ENCODE measurements at regions not wholly inside any gene's neighbourhood (a gene's known extent, or its start where the extent isn't known, plus 50 kb on each side); places are given as distances from the start of the nearest gene placed in this dataset.
"Not testable (repeated sequence)": the region's sequence is repeated elsewhere in the genome, so short reads cannot be mapped to it uniquely, and the experiment has no call there.

DNA sequence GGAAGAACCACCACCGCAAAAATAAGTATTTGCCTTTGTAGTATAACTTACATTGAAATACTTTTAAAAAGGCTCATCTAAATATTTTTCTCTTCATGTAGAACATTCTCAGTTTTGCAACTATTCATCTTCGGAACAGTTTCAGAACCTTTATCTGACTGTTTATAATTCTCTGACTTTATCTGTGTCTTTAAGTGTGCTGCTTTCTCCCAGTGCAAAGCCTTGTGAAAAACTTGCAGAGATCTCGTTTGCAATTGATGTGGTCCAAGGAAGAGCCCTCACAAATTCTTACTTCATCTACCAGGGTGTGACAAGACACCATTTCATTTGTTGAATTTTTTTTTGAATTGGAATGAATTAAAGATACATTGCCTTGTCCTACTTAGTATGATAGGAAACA is 186.4 kb downstream of the DKK1 start:
- Histone ChIP-seq H3K4me3 (no peak overlapping the region), H3K36me3 (no peaks in the 10 kb centered on the region), H3K9me3 (no peaks in the 10 kb centered on the region), H3K27me3 (no peaks in the 10 kb centered on the region), H3K27ac (no peak overlapping the region), H3K4me1 (no peaks in the 10 kb centered on the region)
- DNase-seq = no peak
- TF ChIP-seq CTCF (IDR thresholded peaks at IDR 0.05) (no peak), POLR2A (IDR thresholded peaks at IDR 0.05) (no peak)
- no peak for ATAC-seq
- WGBS (ENCODE audit: insufficient coverage, low coverage, low lambda C conversion rate, missing lambda C conversion rate) = 46% methylated on average over 3 of the region's 3 CpGs
- intact Hi-C loops (cut with DNase I) = no loop called here

DNA sequence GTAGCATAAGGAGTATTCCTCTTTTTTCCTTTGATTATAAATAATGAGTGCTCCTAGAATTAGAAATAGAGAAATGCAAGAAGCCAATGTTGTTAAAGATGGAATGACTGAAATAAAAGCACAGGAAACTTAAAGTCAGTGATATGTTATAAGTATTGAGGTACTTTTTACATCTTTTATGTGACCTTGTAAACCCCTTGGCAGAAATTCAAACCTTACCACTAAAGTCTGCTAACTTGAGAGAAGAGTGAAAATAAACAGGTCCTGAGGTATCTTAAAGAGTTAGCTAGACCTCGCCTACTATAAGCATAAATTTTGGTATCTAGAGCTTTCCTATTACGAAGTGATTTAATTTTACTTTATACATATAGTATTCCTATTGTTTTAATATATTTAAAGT is 188.2 kb downstream of the DKK1 start:
- DNase-seq = no peak
- WGBS (ENCODE audit: insufficient coverage, low coverage, low lambda C conversion rate, missing lambda C conversion rate) = 27% methylated on average over 2 of the region's 2 CpGs
- no peak for TF ChIP-seq CTCF (IDR thresholded peaks at IDR 0.05)
- no peak for TF ChIP-seq POLR2A (IDR thresholded peaks at IDR 0.05)
- ATAC-seq = no peak
- H3K4me3 ChIP-seq = no peak overlapping the region
- no peaks in the 10 kb centered on the region for H3K27me3 ChIP-seq
- no peaks in the 10 kb centered on the region for H3K4me1 ChIP-seq
- intact Hi-C loops (cut with DNase I) = no loop called here
- H3K9me3 ChIP-seq = no peaks in the 10 kb centered on the region
- H3K36me3 ChIP-seq = no peaks in the 10 kb centered on the region
- no peak overlapping the region for H3K27ac ChIP-seq

- intact Hi-C loops (cut with DNase I); DNase-seq; H3K4me1 ChIP-seq; ATAC-seq; H3K4me3 ChIP-seq; H3K36me3 ChIP-seq; H3K27me3 ChIP-seq; H3K27ac ChIP-seq; H3K9me3 ChIP-seq: not testable (repeated sequence)
- WGBS (ENCODE audit: insufficient coverage, low coverage, low lambda C conversion rate, missing lambda C conversion rate) = 74% methylated on average over 7 of the region's 7 CpGs
Observed at GRCh38 chr10:52505341-52505740, 191.3 kb downstream of the DKK1 start.

DNA sequence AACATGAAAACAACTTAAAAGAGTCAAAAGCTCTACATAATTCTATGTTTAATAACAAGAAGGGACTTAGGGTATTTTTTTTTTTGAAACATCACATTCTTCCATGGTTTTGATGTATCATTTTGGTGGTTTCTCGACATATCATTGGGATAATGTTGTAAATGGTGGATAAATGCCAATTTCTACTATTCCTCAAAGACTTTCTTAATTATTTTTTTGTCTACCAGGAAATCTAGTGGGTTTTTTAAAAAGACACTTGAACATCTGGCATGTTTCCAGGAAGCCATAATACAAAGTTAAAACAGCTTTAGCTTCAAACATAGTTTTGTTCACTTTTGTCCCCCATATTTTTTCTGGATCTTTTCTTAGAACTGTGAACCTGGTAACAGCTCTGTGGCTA is 200.4 kb downstream of the DKK1 start:
- Histone ChIP-seq H3K9me3 (no peaks in the 10 kb centered on the region), H3K4me3 (no peak overlapping the region), H3K4me1 (no peaks in the 10 kb centered on the region), H3K27me3 (no peaks in the 10 kb centered on the region), H3K27ac (no peak overlapping the region), H3K36me3 (no peaks in the 10 kb centered on the region)
- 44% methylated on average over 1 of the region's 1 CpG for WGBS (ENCODE audit: insufficient coverage, low coverage, low lambda C conversion rate, missing lambda C conversion rate)
- DNase-seq (no peak), ATAC-seq (no peak)
- TF ChIP-seq CTCF (IDR thresholded peaks at IDR 0.05) (no peak), POLR2A (IDR thresholded peaks at IDR 0.05) (no peak)
- intact Hi-C loops (cut with DNase I) = no loop called here

DNA sequence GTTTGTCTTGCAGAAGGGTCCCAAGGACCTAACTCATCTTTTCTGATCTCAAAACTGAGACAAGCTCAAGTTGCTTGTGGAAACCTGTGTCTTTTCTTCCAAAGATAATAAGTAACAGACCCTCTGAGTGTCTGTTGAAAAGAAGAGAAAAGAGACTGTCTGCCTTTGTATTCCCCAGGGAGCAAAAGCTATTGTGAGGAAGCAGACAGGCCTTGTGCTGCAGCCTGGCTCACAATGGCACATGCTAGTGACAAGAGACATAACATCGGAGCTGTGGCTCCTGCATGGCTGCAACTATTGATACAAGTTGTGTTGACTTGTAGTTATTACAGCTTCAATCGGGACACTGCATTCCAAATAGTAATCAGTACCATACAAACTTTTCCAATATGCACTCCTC is 202.9 kb downstream of the DKK1 start:
- intact Hi-C loops (cut with DNase I) = no loop called here
- Histone ChIP-seq H3K27ac (no peak overlapping the region), H3K4me1 (no peaks in the 10 kb centered on the region), H3K36me3 (no peaks in the 10 kb centered on the region), H3K4me3 (no peak overlapping the region), H3K27me3 (no peaks in the 10 kb centered on the region), H3K9me3 (no peaks in the 10 kb centered on the region)
- TF ChIP-seq CTCF (IDR thresholded peaks at IDR 0.05) (no peak), POLR2A (IDR thresholded peaks at IDR 0.05) (no peak)
- ATAC-seq (no peak), DNase-seq (no peak)
- WGBS (ENCODE audit: insufficient coverage, low coverage, low lambda C conversion rate, missing lambda C conversion rate) = 20% methylated on average over 1 of the region's 2 CpGs
